ENCODE measurements at regions not wholly inside any gene's neighbourhood (a gene's known extent, or its start where the extent isn't known, plus 50 kb on each side); places are given as distances from the start of the nearest gene placed in this dataset.

- TF ChIP-seq CTCF (IDR thresholded peaks at IDR 0.05) (no peak), POLR2AphosphoS5 (IDR thresholded peaks at IDR 0.05) (no peak), POLR2A (IDR thresholded peaks at IDR 0.05) (no peak)
These were observed 184.9 kb upstream of the TENT5A start for GRCh38 chr6:81937296-81937937.

Measured in upper lobe of left lung (tissue), 4 donors.